ENCODE measurements at regions not wholly inside any gene's neighbourhood (a gene's known extent, or its start where the extent isn't known, plus 50 kb on each side); places are given as distances from the start of the nearest gene placed in this dataset.

GRCh38 chr2:12932192-12932591, 215.5 kb downstream of the TRIB2 start:
- no peak for TF ChIP-seq SUZ12 (IDR thresholded peaks at IDR 0.05; ENCODE audit: extremely low read depth, insufficient read depth, insufficient read length)
- no peak for TF ChIP-seq YY1 (IDR thresholded peaks at IDR 0.05; ENCODE audit: insufficient read depth, insufficient read length)

All from NT2/D1 (cell line).